Bronchial epithelial cell (primary cell): ENCODE measurements at regions not wholly inside any gene's neighbourhood (a gene's known extent, or its start where the extent isn't known, plus 50 kb on each side); places are given as distances from the start of the nearest gene placed in this dataset.

Source experiments
- DNase-seq: peaks from one replicate; pipeline ENCODE4 v3.0.0-alpha.2; 2010; ENCODE audit warnings: low read depth
- FAIRE-seq: peaks from 2 replicates; lab custom pipeline; 2011; peaks lifted over from hg19 to GRCh38; lab: Jason Lieb, UNC
- H3K27me3 ChIP-seq: 2 replicates; pipeline ENCODE4 v1.5.1; 2011; ENCODE audit warnings: low read length; ENCODE audit not compliant: control insufficient read depth, insufficient read depth
- H3K36me3 ChIP-seq: 2 replicates; pipeline ENCODE4 v1.5.1; 2011; ENCODE audit warnings: low read length; ENCODE audit not compliant: control insufficient read depth, insufficient read depth
- H3K4me3 ChIP-seq: 2 replicates; pipeline ENCODE4 v1.5.1; 2011; ENCODE audit warnings: mild to moderate bottlenecking, low read depth, low read length, control low read depth
- CTCF ChIP-seq: IDR thresholded peaks from 2 replicates; pipeline ENCODE4 v1.5.1; 2011; ENCODE audit warnings: mild to moderate bottlenecking, moderate library complexity, low read length, control low read depth, inconsistent platforms; ENCODE audit not compliant: insufficient read depth, severe bottlenecking

DNA sequence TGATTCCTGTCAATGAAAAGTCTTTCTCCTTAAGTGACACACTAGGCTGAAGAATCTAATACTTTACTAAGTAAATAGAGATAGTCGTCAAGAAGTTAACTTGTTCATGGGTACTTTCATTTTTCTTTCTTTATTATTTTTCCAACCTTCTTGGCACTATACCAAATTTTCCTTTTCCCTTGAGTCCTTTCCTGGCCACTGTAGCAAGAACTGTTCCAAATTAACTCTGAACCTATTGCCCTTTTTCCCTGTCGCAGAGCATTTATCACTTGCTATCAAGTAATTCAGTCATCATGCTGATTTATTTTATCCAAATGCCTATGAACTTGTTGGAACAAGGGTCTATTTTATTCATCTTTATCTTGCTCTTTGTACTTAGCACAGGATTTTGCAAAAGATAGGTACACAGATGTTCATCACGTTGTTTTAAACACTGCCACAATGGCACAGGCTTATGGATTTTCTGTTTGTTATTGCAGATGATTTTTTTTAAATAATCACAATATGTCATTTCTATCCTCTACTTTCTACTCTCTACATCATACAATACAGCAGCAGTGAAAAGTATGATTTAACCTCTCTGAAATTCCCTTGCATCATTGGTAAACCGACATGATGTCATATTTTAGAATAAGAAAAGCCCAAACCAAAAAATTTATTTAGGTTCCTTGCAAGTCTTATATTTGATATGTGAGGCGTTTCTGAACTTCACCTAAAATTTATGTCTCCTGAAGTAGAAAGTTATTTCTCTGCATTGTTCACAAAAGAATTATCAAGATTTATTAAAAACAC lies 2352.3 kb downstream of the PCDH7 start:
- Histone ChIP-seq H3K27me3 (no peaks in the 10 kb centered on the region), H3K36me3 (no peaks in the 10 kb centered on the region), H3K4me3 (no peak overlapping the region)
- no peak for FAIRE-seq
- TF ChIP-seq CTCF, result no peak
- DNase-seq, result no peak

DNA sequence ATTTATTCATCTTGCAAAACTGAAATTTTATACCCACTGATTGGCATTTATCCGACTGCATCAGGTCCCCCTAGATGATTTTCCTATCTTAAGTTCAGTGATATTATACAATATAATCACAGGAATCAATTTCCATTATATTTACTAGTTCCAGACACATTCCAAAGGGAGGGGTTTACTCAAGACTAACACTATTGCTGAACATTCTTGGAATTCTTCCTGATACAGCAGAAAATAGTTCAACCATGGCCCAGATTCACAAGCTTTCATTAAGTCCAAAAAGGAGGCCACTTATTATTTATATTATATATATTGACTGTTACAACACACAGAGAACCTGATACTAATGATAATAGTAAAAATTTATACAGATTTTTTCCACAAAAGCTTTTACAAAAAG lies 2353.6 kb downstream of the PCDH7 start:
- no peak for FAIRE-seq
- no peak for DNase-seq
- Histone ChIP-seq H3K27me3 (no peaks in the 10 kb centered on the region), H3K4me3 (no peak overlapping the region), H3K36me3 (no peaks in the 10 kb centered on the region)
- TF ChIP-seq CTCF, result no peak

GRCh38 chr4:33078145-33078544 lies 2358.0 kb downstream of the PCDH7 start:
- H3K4me3 ChIP-seq, result no peak overlapping the region
- H3K36me3 ChIP-seq, result no peaks in the 10 kb centered on the region
- H3K27me3 ChIP-seq, result no peaks in the 10 kb centered on the region
- FAIRE-seq (no peak), DNase-seq (no peak)
- TF ChIP-seq CTCF, result no peak

DNA sequence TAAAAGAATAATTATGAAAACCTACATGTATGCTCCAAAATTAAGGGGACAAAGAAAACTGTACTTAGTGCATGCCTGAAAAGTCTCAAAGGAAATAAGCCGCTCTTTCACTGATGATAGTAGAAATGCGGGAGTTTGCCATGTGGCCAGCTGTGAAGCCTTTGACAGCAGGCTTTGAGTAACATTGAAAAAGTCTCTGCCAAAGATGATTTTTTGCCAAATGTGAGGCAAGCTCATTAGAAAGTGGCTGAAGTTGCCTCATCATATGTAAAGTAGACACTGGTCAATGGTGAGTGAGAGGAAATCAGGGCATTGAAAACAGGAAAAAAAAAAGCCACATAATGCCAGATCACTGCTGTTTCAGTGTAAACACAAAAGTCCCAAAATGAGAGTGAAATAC lies 2360.1 kb downstream of the PCDH7 start:
- Histone ChIP-seq H3K36me3 (no peaks in the 10 kb centered on the region), H3K4me3 (no peak overlapping the region), H3K27me3 (no peaks in the 10 kb centered on the region)
- DNase-seq, result no peak
- no peak for TF ChIP-seq CTCF
- FAIRE-seq, result no peak

DNA sequence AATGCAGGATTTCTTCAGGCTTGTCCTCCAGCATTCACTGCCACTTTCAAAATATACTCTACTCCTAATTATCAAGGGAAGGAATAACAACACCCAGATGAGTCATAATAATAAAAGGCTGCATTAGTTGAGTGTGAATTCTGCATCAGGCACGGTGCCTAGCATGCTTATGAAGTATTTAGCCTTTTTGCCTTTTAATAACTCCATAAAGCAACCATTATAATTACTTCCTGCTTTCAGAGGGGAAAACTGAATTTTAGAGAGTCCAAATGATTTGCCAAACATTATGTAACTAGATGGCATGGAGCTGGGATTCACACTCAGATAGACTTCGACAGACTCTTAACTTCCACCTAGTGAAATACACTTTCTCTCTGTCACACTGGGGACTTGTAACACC lies 2365.5 kb downstream of the PCDH7 start:
- Histone ChIP-seq H3K27me3 (no peaks in the 10 kb centered on the region), H3K36me3 (no peaks in the 10 kb centered on the region), H3K4me3 (no peak overlapping the region)
- TF ChIP-seq CTCF, result no peak
- DNase-seq (no peak), FAIRE-seq (no peak)

GRCh38 chr4:33086331-33086925 lies 2366.3 kb downstream of the PCDH7 start:
- DNase-seq (no peak), FAIRE-seq (no peak)
- no peaks in the 10 kb centered on the region for H3K27me3 ChIP-seq
- H3K36me3 ChIP-seq, result no peaks in the 10 kb centered on the region
- no peak for TF ChIP-seq CTCF
- H3K4me3 ChIP-seq, result no peak overlapping the region
